WERI-Rb-1 (cell line): ENCODE measurements at regions not wholly inside any gene's neighbourhood (a gene's known extent, or its start where the extent isn't known, plus 50 kb on each side); places are given as distances from the start of the nearest gene placed in this dataset.

ENCODE experiments used
- DNase-seq: peaks from one replicate; pipeline ENCODE4 v3.0.0-alpha.2; 2020
- H3K27ac ChIP-seq: fragments of 250-450 bp; sonication (Bioruptor Pico); 2 replicates; pipeline ENCODE4 v1.5.1; 2020; ENCODE audit warnings: mild to moderate bottlenecking, moderate library complexity
- H3K27me3 ChIP-seq: fragments of 250-450 bp; sonication (Bioruptor Pico); 2 replicates; pipeline ENCODE4 v1.5.1; 2021; ENCODE audit warnings: mild to moderate bottlenecking, low read depth, moderate library complexity; ENCODE audit not compliant: insufficient read depth, severe bottlenecking
- H3K36me3 ChIP-seq: fragments of 250-450 bp; sonication (Bioruptor Pico); 2 replicates; pipeline ENCODE4 v1.5.1; 2020; ENCODE audit warnings: mild to moderate bottlenecking, moderate library complexity
- H3K4me3 ChIP-seq: 2 replicates; pipeline ENCODE4 v1.5.1; 2011; ENCODE audit warnings: low read depth, mild to moderate bottlenecking, control low read depth, low read length
- H3K9me3 ChIP-seq: fragments of 250-450 bp; sonication (Bioruptor Pico); 2 replicates; pipeline ENCODE4 v1.5.1; 2021; ENCODE audit warnings: mild to moderate bottlenecking, moderate library complexity; ENCODE audit not compliant: severe bottlenecking
- TF ChIP-seq, protein P1 (sequence below): IDR thresholded peaks from 2 replicates; pipeline ENCODE4 v1.5.1; 2011; ENCODE audit warnings: low read depth, mild to moderate bottlenecking, control low read depth, inconsistent platforms, low read length

DNA sequence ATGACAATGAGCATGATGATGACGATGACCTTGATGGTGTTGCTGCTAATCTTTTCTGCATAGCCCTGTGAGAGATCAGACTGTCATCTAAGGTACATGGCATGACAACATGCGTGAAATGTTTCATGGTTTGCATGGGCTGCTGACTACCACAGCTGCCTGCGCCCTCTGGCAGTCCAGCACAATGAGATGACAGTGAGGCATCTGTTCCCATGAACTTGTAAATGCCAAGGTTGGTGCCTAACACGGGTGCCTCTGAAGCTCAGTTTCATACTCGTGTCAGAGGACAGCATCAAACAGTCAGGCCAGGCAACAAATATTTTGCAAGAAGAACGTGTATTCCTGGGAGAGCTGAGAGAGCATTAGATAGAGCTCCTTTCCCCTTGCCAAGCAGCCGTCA is 122.0 kb upstream of the PRKCQ start:
- H3K27ac ChIP-seq, result no peak overlapping the region
- TF ChIP-seq, protein P1, sequence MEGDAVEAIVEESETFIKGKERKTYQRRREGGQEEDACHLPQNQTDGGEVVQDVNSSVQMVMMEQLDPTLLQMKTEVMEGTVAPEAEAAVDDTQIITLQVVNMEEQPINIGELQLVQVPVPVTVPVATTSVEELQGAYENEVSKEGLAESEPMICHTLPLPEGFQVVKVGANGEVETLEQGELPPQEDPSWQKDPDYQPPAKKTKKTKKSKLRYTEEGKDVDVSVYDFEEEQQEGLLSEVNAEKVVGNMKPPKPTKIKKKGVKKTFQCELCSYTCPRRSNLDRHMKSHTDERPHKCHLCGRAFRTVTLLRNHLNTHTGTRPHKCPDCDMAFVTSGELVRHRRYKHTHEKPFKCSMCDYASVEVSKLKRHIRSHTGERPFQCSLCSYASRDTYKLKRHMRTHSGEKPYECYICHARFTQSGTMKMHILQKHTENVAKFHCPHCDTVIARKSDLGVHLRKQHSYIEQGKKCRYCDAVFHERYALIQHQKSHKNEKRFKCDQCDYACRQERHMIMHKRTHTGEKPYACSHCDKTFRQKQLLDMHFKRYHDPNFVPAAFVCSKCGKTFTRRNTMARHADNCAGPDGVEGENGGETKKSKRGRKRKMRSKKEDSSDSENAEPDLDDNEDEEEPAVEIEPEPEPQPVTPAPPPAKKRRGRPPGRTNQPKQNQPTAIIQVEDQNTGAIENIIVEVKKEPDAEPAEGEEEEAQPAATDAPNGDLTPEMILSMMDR, result no peak
- no peaks in the 10 kb centered on the region for H3K36me3 ChIP-seq
- H3K27me3 ChIP-seq, result peaks cover 6% of the 10 kb centered on the region
- no peak overlapping the region for H3K4me3 ChIP-seq
- H3K9me3 ChIP-seq, result no peaks in the 10 kb centered on the region
- DNase-seq, result no peak

DNA sequence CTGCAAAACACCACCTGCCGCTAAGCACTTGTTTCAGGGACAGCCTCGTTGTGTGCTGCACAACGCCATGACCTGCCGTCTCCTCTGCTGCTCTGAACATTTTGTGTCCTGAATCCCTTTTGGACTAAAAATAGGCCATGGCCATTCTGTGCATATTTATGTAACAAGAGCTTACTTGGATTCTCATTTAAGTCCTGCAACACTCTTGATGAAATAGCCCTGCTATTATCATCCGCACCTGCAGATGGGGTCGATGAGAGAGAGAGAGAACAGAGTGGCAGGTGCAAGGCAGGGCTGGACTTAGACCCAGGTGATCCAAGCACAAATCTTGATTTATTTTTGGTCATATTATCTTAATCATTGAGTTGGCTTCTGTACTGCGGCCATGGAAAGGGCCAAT is 121.2 kb upstream of the PRKCQ start:
- Histone ChIP-seq H3K9me3 (no peaks in the 10 kb centered on the region), H3K27ac (no peak overlapping the region), H3K36me3 (no peaks in the 10 kb centered on the region), H3K4me3 (no peak overlapping the region), H3K27me3 (peaks cover 6% of the 10 kb centered on the region)
- no peak for DNase-seq
- TF ChIP-seq, protein P1, result no peak

DNA sequence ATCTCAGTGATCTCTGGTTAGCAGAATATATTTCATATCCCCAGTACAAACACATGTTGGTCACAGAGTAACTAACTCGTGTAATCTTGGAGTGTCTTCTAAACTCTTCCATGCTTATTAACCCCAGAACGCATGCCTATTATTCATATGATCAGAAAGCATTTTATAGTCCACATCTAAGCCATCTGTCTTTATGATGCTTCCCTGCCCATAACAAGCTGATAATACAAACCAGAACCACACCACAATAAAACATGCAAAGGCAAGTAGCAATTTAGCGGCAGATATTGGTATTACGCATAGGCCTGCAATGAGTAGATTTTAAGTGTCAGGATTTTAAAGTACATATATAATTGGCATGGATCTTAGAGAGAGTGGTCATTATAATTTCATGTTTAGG is 120.0 kb upstream of the PRKCQ start:
- H3K9me3 ChIP-seq, result no peaks in the 10 kb centered on the region
- TF ChIP-seq, protein P1, result no peak
- no peaks in the 10 kb centered on the region for H3K36me3 ChIP-seq
- no peak overlapping the region for H3K27ac ChIP-seq
- no peak for DNase-seq
- no peak overlapping the region for H3K4me3 ChIP-seq
- peaks cover 3% of the 10 kb centered on the region for H3K27me3 ChIP-seq

DNA sequence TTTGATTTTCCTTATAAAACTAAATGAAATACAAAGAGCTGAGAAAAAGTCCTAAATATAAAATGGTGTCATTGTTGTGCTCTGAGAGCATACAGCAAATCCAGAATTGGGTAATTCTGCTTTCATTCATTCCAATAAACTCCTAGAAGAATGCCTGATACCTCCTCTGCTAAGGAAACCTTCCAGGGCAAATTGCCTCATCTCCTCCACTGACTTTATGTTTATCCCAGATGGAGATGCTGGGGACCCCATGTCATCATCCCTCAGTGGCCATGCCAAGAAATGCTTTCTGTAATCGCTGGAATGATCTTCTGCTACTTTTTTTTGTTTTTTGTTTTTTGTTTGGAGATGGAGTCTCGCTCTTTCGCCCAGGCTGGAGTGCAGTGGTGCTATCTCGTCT is 119.3 kb upstream of the PRKCQ start:
- Histone ChIP-seq H3K27me3 (peaks cover 3% of the 10 kb centered on the region), H3K36me3 (no peaks in the 10 kb centered on the region), H3K9me3 (no peaks in the 10 kb centered on the region), H3K27ac (no peak overlapping the region), H3K4me3 (no peak overlapping the region)
- TF ChIP-seq, protein P1, result no peak
- DNase-seq, result no peak

DNA sequence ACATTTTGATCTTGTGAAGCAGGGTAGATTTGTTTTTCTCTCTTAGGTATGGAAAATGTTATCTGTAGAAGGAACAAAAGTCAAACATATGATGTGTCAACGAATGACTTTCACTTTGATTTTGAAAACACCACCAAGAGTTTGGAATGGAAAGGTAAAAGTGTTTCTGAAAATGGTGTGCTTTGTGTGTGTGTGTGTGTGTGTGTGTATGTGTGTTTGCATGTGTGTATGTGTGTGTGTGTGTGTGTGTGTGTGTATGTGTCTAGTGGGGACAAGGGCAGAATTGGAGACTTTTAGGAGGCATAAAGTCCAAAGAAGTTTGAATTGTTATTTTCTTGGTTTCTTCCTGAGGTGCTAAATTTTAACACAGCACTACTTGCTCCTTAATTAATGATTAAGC is 115.4 kb upstream of the PRKCQ start:
- Histone ChIP-seq H3K36me3 (no peaks in the 10 kb centered on the region), H3K4me3 (no peak overlapping the region), H3K27me3 (peaks cover 5% of the 10 kb centered on the region), H3K9me3 (no peaks in the 10 kb centered on the region), H3K27ac (no peak overlapping the region)
- DNase-seq, result no peak
- TF ChIP-seq, protein P1, result no peak

DNA sequence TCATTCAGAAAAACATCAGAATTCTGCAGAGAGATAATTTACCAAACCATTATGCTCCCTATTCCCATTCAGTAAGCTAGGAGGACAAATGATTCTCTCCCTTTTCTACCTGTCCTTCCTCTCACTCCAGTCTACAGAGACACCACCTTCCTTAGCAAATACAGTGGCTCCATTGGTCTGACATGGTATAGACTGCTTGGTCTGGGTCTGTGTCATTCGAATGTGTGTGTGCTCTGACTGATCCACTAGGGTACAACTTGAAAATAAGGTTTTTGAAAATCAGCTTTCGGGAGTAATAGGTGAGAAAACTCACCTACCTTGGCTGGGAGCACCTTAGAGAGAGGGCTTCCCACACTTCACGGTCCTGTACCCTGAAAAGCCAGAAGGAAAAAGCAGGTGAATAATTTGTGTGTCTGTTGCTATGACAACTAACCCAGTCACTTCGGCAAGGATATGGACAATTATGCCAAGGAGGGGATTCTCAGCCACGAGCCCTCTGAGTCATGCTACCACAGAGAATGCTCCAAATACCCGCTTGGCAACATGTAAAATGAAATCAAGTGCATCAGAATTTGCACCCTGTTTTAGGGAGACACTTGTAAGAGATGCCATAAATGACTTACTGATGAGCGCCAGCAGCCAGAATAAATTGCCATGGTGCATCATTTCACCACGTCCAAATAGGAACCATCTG is 114.5 kb upstream of the PRKCQ start:
- TF ChIP-seq, protein P1, result no peak
- DNase-seq, result no peak

More for the DNA sequence above, 114.5 kb upstream of the PRKCQ start:
- Histone ChIP-seq H3K27me3 (peaks cover 8% of the 10 kb centered on the region), H3K27ac (no peak overlapping the region), H3K9me3 (no peaks in the 10 kb centered on the region), H3K36me3 (no peaks in the 10 kb centered on the region), H3K4me3 (no peak overlapping the region)
